SU-DHL-6 (cell line): ENCODE measurements at regions not wholly inside any gene's neighbourhood (a gene's known extent, or its start where the extent isn't known, plus 50 kb on each side); places are given as distances from the start of the nearest gene placed in this dataset.

ENCODE experiments used
- CTCF ChIP-seq: fragments of 200-600 bp; sonication (generic); IDR thresholded peaks from one replicate; pipeline ENCODE4 v1.5.1; 2017; ENCODE audit warnings: antibody characterized with exemption, mild to moderate bottlenecking, low read length, moderate library complexity; ENCODE audit not compliant: insufficient read depth, poor library complexity, severe bottlenecking
- EZH2phosphoT487 ChIP-seq: fragments of 200-600 bp; sonication (generic), shearing (Covaris generic); conservative IDR thresholded peaks from 2 replicates; pipeline ENCODE4 v1.6.1; 2018; ENCODE audit warnings: mild to moderate bottlenecking, antibody characterized with exemption, low read length, moderate library complexity, mixed read lengths

- no peak for TF ChIP-seq CTCF
- no peak for TF ChIP-seq EZH2phosphoT487
Measured at GRCh38 chr18:71729611-71730010, 814.5 kb downstream of the CBLN2 start.
